IPS-20b (cell line): ENCODE measurements at regions not wholly inside any gene's neighbourhood (a gene's known extent, or its start where the extent isn't known, plus 50 kb on each side); places are given as distances from the start of the nearest gene placed in this dataset.
"Not testable (repeated sequence)": the region's sequence is repeated elsewhere in the genome, so short reads cannot be mapped to it uniquely, and the experiment has no call there.

Source experiments
- H3K27ac ChIP-seq: one replicate; pipeline ENCODE4 v1.5.1; 2013; ENCODE audit warnings: low read length
- H3K27me3 ChIP-seq: 2 replicates; pipeline ENCODE4 v1.6.1; 2013; ENCODE audit warnings: mild to moderate bottlenecking, low read length, inconsistent platforms; ENCODE audit not compliant: insufficient read depth
- H3K36me3 ChIP-seq: 2 replicates; pipeline ENCODE4 v1.6.1; 2013; ENCODE audit warnings: low read depth, mild to moderate bottlenecking, inconsistent platforms, low read length, moderate library complexity; ENCODE audit not compliant: insufficient read depth
- H3K4me1 ChIP-seq: 2 replicates; pipeline ENCODE4 v1.6.1; 2013; ENCODE audit warnings: mild to moderate bottlenecking, control low read depth, inconsistent platforms, low read length, moderate library complexity; ENCODE audit not compliant: insufficient read depth
- H3K4me3 ChIP-seq: 2 replicates; pipeline ENCODE4 v1.5.1; 2013; ENCODE audit warnings: mild to moderate bottlenecking, low read length, inconsistent platforms
- H3K9ac ChIP-seq: 2 replicates; pipeline ENCODE4 v1.6.1; 2013; ENCODE audit warnings: low read depth, mild to moderate bottlenecking, inconsistent platforms, low read length, moderate library complexity
- H3K9me3 ChIP-seq: 2 replicates; pipeline ENCODE4 v1.6.1; 2013; ENCODE audit warnings: mild to moderate bottlenecking, low read depth, low read length, inconsistent platforms; ENCODE audit not compliant: insufficient read depth

- H3K4me3 ChIP-seq = no peak overlapping the region
- no peaks in the 10 kb centered on the region for H3K36me3 ChIP-seq
- H3K27ac ChIP-seq = no peak overlapping the region
- peaks cover 10% of the 10 kb centered on the region; the same call in 1 of the 2 replicates for H3K9me3 ChIP-seq
- no peaks in the 10 kb centered on the region for H3K4me1 ChIP-seq
- H3K9ac ChIP-seq = no peak overlapping the region
- H3K27me3 ChIP-seq = no peaks in the 10 kb centered on the region
Measured at GRCh38 chr10:34058845-34059614, 724.6 kb upstream of the NRP1 start.

- H3K9me3 ChIP-seq = not testable (repeated sequence)
Measured at GRCh38 chr10:34055410-34055985, 721.0 kb upstream of the NRP1 start.

GRCh38 chr10:34049887-34050286, 715.4 kb upstream of the NRP1 start:
- Histone ChIP-seq H3K4me3 (no peak overlapping the region), H3K9ac (no peak overlapping the region), H3K9me3 (no peaks in the 10 kb centered on the region), H3K36me3 (no peaks in the 10 kb centered on the region), H3K27ac (no peak overlapping the region), H3K4me1 (no peaks in the 10 kb centered on the region), H3K27me3 (no peaks in the 10 kb centered on the region)

More at GRCh38 chr10:34055410-34055985, 721.0 kb upstream of the NRP1 start:
- not testable (repeated sequence) for H3K4me1 ChIP-seq, H3K36me3 ChIP-seq, H3K27me3 ChIP-seq, H3K9ac ChIP-seq, H3K27ac ChIP-seq, H3K4me3 ChIP-seq

- Histone ChIP-seq H3K4me1 (no peaks in the 10 kb centered on the region), H3K27me3 (no peaks in the 10 kb centered on the region), H3K9ac (no peak overlapping the region), H3K36me3 (no peaks in the 10 kb centered on the region), H3K9me3 (no peaks in the 10 kb centered on the region), H3K27ac (no peak overlapping the region), H3K4me3 (no peak overlapping the region)
Measured at GRCh38 chr10:34049469-34049868, 715.0 kb upstream of the NRP1 start.

- Histone ChIP-seq H3K27ac (no peak overlapping the region), H3K9me3 (no peaks in the 10 kb centered on the region), H3K36me3 (no peaks in the 10 kb centered on the region), H3K4me3 (no peak overlapping the region), H3K4me1 (no peaks in the 10 kb centered on the region), H3K27me3 (no peaks in the 10 kb centered on the region), H3K9ac (no peak overlapping the region)
Measured at GRCh38 chr10:34047389-34047788, 712.9 kb upstream of the NRP1 start.

GRCh38 chr10:34046506-34047034, 712.1 kb upstream of the NRP1 start:
- H3K36me3 ChIP-seq = no peaks in the 10 kb centered on the region
- H3K9ac ChIP-seq = no peak overlapping the region
- no peaks in the 10 kb centered on the region for H3K9me3 ChIP-seq
- H3K4me3 ChIP-seq = no peak overlapping the region
- no peaks in the 10 kb centered on the region for H3K27me3 ChIP-seq
- no peak overlapping the region for H3K27ac ChIP-seq
- no peaks in the 10 kb centered on the region for H3K4me1 ChIP-seq

- Histone ChIP-seq H3K4me3 (no peak overlapping the region), H3K27me3 (no peaks in the 10 kb centered on the region), H3K27ac (no peak overlapping the region), H3K9me3 (no peaks in the 10 kb centered on the region), H3K9ac (no peak overlapping the region), H3K36me3 (no peaks in the 10 kb centered on the region), H3K4me1 (no peaks in the 10 kb centered on the region)
Measured at GRCh38 chr10:34045571-34046190, 711.2 kb upstream of the NRP1 start.

- Histone ChIP-seq H3K9me3 (no peaks in the 10 kb centered on the region), H3K4me1 (no peaks in the 10 kb centered on the region), H3K9ac (no peak overlapping the region), H3K4me3 (no peak overlapping the region), H3K36me3 (no peaks in the 10 kb centered on the region), H3K27me3 (no peaks in the 10 kb centered on the region), H3K27ac (no peak overlapping the region)
Measured at GRCh38 chr10:34041871-34042270, 707.4 kb upstream of the NRP1 start.

- Histone ChIP-seq H3K4me3 (no peak overlapping the region), H3K9me3 (no peaks in the 10 kb centered on the region), H3K27ac (no peak overlapping the region), H3K4me1 (no peaks in the 10 kb centered on the region), H3K36me3 (no peaks in the 10 kb centered on the region), H3K9ac (no peak overlapping the region), H3K27me3 (no peaks in the 10 kb centered on the region)
Measured at GRCh38 chr10:34037499-34037898, 703.0 kb upstream of the NRP1 start.

GRCh38 chr10:34035241-34035790, 700.8 kb upstream of the NRP1 start:
- not testable (repeated sequence) for H3K27me3 ChIP-seq

GRCh38 chr10:34033078-34033477, 698.6 kb upstream of the NRP1 start:
- Histone ChIP-seq H3K9me3 (no peaks in the 10 kb centered on the region), H3K9ac (no peak overlapping the region), H3K27me3 (no peaks in the 10 kb centered on the region), H3K27ac (no peak overlapping the region), H3K36me3 (no peaks in the 10 kb centered on the region), H3K4me1 (no peaks in the 10 kb centered on the region), H3K4me3 (no peak overlapping the region)

More at GRCh38 chr10:34035241-34035790, 700.8 kb upstream of the NRP1 start:
- H3K4me1 ChIP-seq, H3K36me3 ChIP-seq, H3K9me3 ChIP-seq, H3K9ac ChIP-seq, H3K27ac ChIP-seq, H3K4me3 ChIP-seq: not testable (repeated sequence)
